ENCODE measurements at regions not wholly inside any gene's neighbourhood (a gene's known extent, or its start where the extent isn't known, plus 50 kb on each side); places are given as distances from the start of the nearest gene placed in this dataset.

DNA sequence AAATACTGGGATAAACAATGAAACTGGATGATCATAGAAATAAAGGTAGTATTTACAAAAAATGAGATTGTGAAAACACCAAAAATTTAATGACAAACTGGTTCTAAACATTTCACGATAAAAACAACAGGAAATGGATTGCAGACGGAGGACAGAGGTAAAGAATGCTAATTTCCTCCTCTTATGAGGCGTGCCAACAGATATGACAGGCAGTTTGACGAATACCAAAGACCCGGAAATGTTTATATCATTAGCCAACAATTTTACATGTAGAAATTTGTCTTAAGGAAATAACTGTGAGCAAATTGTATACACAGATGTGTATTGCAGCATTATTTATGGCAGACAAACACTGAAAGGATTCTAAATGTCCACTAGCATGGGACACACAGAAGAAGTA is 162.0 kb upstream of the MGMT start:
- H3K36me3 Mint-ChIP-seq (ENCODE audit: low read depth), result peaks cover 3% of the 10 kb centered on the region
- peaks cover 32% of the 10 kb centered on the region for H3K4me1 Mint-ChIP-seq
- no peak for TF ChIP-seq CTCF (IDR thresholded peaks at IDR 0.05; ENCODE audit: unreplicated experiment in 3 of 3)
- peaks cover 11% of the 10 kb centered on the region for H3K9me3 Mint-ChIP-seq
- no peaks in the 10 kb centered on the region for H3K27me3 Mint-ChIP-seq (ENCODE audit: low read depth)
- no peak overlapping the region for H3K4me3 Mint-ChIP-seq
- no peak overlapping the region for H3K27ac Mint-ChIP-seq

GRCh38 chr10:129307141-129307540 is 159.9 kb upstream of the MGMT start:
- peak overlapping the region; percentile 8 to 34 (median 20) for H3K27ac Mint-ChIP-seq
- no peak for TF ChIP-seq CTCF (IDR thresholded peaks at IDR 0.05; ENCODE audit: unreplicated experiment in 3 of 3)
- H3K27me3 Mint-ChIP-seq (ENCODE audit: low read depth), result no peaks in the 10 kb centered on the region
- H3K4me1 Mint-ChIP-seq, result peaks cover 36% of the 10 kb centered on the region
- no peaks in the 10 kb centered on the region for H3K36me3 Mint-ChIP-seq (ENCODE audit: low read depth)
- H3K4me3 Mint-ChIP-seq, result no peak overlapping the region
- peaks cover 5% of the 10 kb centered on the region for H3K9me3 Mint-ChIP-seq

DNA sequence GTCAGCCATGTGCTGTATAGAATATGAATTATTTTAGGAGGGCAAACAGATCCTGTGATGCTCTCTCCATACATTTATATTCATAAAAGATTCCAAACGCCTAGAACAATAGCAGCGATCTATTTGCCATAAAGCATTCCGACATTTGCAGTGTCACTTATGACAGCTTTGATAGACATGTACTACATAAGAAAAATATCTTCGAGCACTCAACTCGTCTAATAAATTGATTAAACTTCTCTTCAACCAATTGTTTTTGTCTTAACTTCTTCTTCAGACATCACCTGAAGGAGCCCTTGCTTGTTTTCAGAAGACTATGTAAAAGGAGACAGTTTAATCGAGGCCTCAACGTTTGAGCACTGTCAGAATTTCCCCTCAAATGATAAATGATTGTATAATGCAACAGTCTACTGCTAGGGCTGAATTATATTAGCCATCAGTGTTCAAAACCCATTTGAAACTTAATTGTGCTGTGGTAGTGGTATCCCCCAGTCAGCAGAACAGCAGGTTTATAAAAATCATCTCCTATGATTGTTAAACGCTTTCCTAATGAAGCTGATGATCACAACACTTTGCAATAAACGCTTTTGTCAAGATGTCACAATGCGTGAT is 158.0 kb upstream of the MGMT start:
- peaks cover 36% of the 10 kb centered on the region for H3K4me1 Mint-ChIP-seq
- TF ChIP-seq CTCF (IDR thresholded peaks at IDR 0.05; ENCODE audit: unreplicated experiment in 3 of 3), result no peak
- H3K27ac Mint-ChIP-seq, result no peak overlapping the region
- no peak overlapping the region for H3K4me3 Mint-ChIP-seq
- H3K9me3 Mint-ChIP-seq, result peaks cover 8% of the 10 kb centered on the region
- H3K36me3 Mint-ChIP-seq (ENCODE audit: low read depth), result no peaks in the 10 kb centered on the region
- H3K27me3 Mint-ChIP-seq (ENCODE audit: low read depth), result no peaks in the 10 kb centered on the region

GRCh38 chr10:129309565-129309964 is 157.5 kb upstream of the MGMT start:
- Mint-ChIP-seq H3K27me3 (ENCODE audit: low read depth) (no peaks in the 10 kb centered on the region), H3K36me3 (ENCODE audit: low read depth) (no peaks in the 10 kb centered on the region), H3K4me1 (peaks cover 36% of the 10 kb centered on the region), H3K27ac (peak overlapping the region in 1 of 3 experiments; percentile 35), H3K9me3 (peaks cover 9% of the 10 kb centered on the region), H3K4me3 (no peak overlapping the region)
- no peak for TF ChIP-seq CTCF (IDR thresholded peaks at IDR 0.05; ENCODE audit: unreplicated experiment in 3 of 3)

GRCh38 chr10:129310881-129311280 is 156.2 kb upstream of the MGMT start:
- no peak overlapping the region for H3K4me3 Mint-ChIP-seq
- H3K27me3 Mint-ChIP-seq (ENCODE audit: low read depth), result no peaks in the 10 kb centered on the region
- H3K27ac Mint-ChIP-seq, result peak overlapping the region in 1 of 3 experiments; percentile 62
- peaks cover 30% of the 10 kb centered on the region for H3K4me1 Mint-ChIP-seq
- peaks cover 7% of the 10 kb centered on the region for H3K36me3 Mint-ChIP-seq (ENCODE audit: low read depth)
- no peak for TF ChIP-seq CTCF (IDR thresholded peaks at IDR 0.05; ENCODE audit: unreplicated experiment in 3 of 3)
- peaks cover 15% of the 10 kb centered on the region for H3K9me3 Mint-ChIP-seq

- TF ChIP-seq CTCF (IDR thresholded peaks at IDR 0.05; ENCODE audit: unreplicated experiment in 3 of 3), result no peak
- H3K27ac Mint-ChIP-seq, result no peak overlapping the region
These were observed 147.1 kb upstream of the MGMT start for GRCh38 chr10:129319934-129320333.

More at GRCh38 chr10:129319934-129320333, 147.1 kb upstream of the MGMT start:
- Mint-ChIP-seq H3K4me1 (peaks cover 17% of the 10 kb centered on the region), H3K9me3 (peaks cover 33% of the 10 kb centered on the region), H3K27me3 (ENCODE audit: low read depth) (peaks cover 8% of the 10 kb centered on the region), H3K36me3 (ENCODE audit: low read depth) (peaks cover 14% of the 10 kb centered on the region), H3K4me3 (no peak overlapping the region)
